Omental fat pad (tissue), 3 donors: ENCODE measurements at regions not wholly inside any gene's neighbourhood (a gene's known extent, or its start where the extent isn't known, plus 50 kb on each side); places are given as distances from the start of the nearest gene placed in this dataset.

Source experiments
- ATAC-seq: fragments of 150-250 bp; one replicate; pipeline ENCODE4 v1.9.1; 2016; ENCODE audit warnings: mild to moderate bottlenecking, moderate library complexity; ENCODE audit not compliant: low FRiP score
- DNase-seq: peaks from one replicate; pipeline ENCODE4 v3.0.0-alpha.2; 2019; ENCODE audit warnings: low spot score
- TF ChIP-seq, protein P1 (sequence below), 3 donors: fragments of 450-650 bp; IDR thresholded peaks; one replicate each; pipeline ENCODE4 v1.5.1; 2016 to 2017; ENCODE audit warnings: antibody characterized with exemption in 3 of 3, mild to moderate bottlenecking in 3 of 3, moderate library complexity in 2 of 3

DNA sequence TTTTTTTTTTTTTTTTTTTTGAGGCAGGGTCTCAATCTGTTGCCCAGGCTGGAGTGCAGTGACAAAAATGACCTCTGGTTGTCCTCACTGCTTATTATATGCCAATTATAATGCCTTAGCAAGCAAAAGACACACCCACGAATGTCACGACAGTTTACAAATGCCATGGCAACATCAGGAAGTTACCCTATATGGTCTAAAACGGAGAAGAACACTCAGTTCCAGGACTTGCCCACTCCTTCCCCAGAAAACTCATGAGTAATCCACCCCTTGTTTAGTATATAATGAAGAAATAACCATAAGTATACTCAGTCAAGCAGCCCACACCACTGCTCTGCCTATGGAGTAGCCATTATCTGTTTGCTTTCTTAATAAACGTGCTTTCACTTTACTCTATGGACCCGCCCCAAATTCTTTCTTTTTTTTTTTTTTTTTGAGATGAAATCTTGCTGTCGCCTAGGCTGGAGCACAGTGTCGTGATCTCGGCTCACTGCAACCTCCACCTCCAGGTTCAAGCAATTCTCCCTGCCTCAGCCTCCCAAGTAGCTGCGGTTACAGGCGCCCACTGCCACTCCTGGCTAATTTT lies 106.2 kb downstream of the SMIM20 start:
- DNase-seq (no peak), ATAC-seq (peak; percentile 71)
- TF ChIP-seq, protein P1, sequence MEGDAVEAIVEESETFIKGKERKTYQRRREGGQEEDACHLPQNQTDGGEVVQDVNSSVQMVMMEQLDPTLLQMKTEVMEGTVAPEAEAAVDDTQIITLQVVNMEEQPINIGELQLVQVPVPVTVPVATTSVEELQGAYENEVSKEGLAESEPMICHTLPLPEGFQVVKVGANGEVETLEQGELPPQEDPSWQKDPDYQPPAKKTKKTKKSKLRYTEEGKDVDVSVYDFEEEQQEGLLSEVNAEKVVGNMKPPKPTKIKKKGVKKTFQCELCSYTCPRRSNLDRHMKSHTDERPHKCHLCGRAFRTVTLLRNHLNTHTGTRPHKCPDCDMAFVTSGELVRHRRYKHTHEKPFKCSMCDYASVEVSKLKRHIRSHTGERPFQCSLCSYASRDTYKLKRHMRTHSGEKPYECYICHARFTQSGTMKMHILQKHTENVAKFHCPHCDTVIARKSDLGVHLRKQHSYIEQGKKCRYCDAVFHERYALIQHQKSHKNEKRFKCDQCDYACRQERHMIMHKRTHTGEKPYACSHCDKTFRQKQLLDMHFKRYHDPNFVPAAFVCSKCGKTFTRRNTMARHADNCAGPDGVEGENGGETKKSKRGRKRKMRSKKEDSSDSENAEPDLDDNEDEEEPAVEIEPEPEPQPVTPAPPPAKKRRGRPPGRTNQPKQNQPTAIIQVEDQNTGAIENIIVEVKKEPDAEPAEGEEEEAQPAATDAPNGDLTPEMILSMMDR (IDR thresholded peaks at IDR 0.05) = no peak

DNA sequence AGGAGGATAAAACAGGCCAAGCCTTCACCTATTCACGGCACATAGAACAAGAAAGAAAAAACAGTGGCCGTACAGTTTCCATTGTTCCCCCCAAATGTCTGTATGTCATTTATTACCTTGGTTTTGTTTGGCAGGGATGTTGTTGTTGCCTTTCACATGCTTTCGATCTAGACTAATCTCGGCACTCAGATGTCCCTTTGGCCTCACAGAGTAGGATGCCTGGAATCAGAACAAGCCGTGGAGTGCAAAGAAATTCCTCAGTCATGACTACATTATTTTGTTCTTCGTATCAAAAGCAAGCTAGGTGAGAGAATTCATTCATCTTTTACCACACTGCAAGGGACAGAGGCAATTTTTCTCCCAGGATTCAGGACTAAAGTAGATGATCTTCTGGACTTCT lies 106.9 kb downstream of the SMIM20 start:
- DNase-seq (no peak), ATAC-seq (no peak)
- TF ChIP-seq, protein P1 (IDR thresholded peaks at IDR 0.05) = no peak

DNA sequence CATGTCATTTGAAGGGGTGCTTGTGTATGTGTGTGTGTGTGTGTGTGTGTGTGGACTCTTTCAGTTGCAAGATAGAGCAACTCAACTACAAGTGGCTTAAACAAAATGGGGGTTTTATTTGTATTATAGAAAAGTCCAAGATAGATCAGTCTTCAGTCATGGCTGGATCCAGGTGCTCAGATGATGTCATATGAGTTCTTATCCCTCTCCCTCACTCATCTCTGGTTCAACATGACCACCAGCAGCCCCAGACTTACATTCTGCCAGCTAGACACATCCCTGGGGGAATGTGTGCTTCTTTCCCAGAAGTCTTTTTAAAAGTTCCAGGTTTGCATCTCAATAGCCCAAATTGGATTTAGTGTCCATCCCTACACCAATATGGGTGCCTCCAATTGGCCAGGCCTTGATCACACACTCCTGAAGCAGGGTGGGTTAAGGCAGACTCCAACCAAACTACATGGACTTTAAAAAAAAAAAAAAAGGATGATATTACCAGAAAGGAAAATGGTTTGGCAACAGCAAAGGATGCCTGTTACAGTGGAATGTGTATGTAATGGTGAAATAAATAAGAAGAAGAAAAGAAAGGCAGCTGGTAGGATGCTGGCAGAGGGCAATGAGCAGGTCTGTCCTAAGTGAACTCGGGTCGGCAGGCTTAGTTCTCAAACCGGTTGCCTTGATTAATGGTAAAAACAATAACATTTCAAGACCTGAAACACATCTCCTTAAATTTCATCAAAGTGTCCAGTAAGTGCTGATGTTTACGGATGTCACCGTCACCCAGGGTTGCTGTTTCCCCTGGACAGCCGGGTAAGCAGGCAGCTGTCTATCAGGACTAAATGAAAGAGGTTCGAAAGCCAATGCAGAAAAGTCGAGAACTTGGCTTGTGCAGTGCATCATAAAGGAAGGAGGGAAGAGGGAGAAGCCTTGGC lies 107.7 kb downstream of the SMIM20 start:
- TF ChIP-seq, protein P1 (IDR thresholded peaks at IDR 0.05) = no peak

DNA sequence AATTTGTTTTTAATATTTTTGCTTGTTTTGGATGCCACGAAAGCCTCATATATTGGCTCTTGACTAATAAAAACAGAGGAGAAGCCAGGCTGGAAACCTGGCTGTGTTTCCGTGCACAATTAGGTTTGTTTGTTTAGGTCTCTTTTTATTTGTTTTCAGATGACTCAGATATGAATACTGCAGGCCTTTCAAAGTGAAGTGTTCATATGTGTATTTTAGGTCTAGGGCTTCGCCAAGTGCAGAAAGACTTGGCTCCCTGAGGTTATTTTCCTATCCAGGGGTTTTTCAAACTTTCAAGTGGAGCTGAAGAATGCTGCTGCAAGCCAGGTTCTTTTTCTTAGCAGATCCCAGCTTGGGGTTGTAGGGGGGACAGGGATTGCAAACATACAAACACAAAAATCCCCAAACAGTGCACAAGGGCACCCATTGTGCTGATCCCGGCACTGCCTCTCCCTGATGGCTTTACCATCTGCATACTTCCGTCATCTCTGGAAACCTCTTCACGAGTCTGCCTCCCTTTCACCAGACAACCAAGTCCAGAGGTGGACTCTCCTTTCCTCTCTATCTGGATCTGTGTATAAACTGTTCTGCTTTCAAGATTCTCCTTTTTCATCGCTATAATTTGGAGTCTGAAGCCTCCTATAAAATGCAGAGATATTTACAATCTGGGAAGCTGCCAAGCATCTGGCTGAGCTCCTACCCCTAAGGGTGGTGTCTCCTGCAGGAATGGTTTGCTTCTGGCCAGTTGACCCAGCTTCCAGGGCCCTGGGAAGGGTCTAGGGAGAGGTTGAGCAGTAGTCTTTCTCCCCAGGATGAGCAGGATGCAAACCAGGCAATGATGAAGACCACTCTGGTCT lies 108.6 kb downstream of the SMIM20 start:
- ATAC-seq = no peak
- TF ChIP-seq, protein P1 (IDR thresholded peaks at IDR 0.05) = no peak
- no peak for DNase-seq

More for the DNA sequence above, 107.7 kb downstream of the SMIM20 start:
- DNase-seq = no peak
- ATAC-seq = no peak

DNA sequence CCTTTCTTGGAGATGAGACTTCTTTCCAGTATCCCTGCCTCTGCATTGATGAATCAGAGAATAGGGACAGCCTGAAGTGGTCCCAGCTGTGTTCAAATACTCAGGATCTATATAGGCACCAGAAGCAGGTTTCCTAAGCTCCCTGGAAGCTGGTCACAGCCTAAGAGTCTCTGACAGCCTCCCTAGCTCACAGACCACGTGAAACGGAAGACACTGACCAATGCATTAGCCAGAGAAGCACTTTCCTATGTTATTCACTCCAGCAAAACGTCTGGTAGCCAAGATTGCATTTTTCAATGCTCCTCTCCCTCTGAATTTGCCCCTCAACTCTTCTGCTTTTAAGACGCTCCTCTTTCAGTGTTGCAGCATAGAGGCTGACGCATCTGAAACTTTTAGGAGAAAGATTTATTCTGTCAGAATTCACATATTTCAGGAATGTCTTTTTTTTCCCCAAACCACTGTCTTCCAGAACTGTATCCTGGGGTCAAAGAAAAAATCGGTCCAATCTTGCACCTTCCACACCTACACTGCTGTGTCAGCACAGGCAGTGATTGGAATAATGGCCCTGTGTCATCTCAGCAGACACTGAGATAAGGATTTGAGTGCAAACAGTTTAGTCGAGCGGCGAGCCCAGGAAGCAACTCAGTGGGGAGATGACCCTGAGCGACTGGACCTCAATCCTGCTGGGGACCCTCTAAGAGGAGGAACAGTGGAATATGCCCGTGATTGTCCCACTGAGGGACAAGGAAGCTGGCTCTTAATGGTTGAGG lies 109.4 kb downstream of the SMIM20 start:
- TF ChIP-seq, protein P1 (IDR thresholded peaks at IDR 0.05) = no peak
- no peak for DNase-seq
- ATAC-seq = no peak

DNA sequence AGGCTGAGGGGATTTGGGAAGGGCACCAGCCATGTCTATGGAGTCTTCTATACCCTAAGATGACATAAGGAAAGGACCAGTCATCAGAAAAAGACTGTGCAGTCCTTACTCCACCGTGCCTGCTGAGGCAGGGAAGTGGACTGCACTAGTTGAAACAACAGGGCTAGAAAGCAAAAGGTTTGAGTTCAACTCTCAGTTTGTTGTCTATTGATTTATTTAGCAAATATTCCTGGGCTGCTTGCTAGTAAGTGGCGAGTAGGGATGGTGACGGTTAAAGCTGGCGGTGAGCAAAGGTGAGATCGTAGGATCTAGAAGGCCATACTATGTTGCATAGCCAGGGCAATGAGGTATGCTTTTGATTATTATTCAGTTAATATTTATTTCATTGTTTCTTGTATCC lies 110.1 kb downstream of the SMIM20 start:
- ATAC-seq (no peak), DNase-seq (no peak)
- TF ChIP-seq, protein P1 (IDR thresholded peaks at IDR 0.05) = no peak
